Neural progenitor cell (in vitro differentiated cells): ENCODE measurements at regions not wholly inside any gene's neighbourhood (a gene's known extent, or its start where the extent isn't known, plus 50 kb on each side); places are given as distances from the start of the nearest gene placed in this dataset.

Source experiments
- DNase-seq: peaks from one replicate; pipeline ENCODE4 v3.0.0-alpha.2; 2016; ENCODE audit warnings: low spot score
- H2AFZ ChIP-seq: fragments of 200-600 bp; sonication (generic); replicated peaks from 2 replicates; pipeline ENCODE4 v1.6.1; 2016; ENCODE audit warnings: antibody characterized with exemption
- H3F3A ChIP-seq: fragments of 200-600 bp; sonication (generic); 2 replicates; pipeline ENCODE4 v1.6.1; 2016; ENCODE audit warnings: antibody characterized with exemption, low read depth
- H3K27ac ChIP-seq: fragments of 200-600 bp; sonication (generic); 2 replicates; pipeline ENCODE4 v1.5.1; 2016; ENCODE audit warnings: mild to moderate bottlenecking
- H3K27me3 ChIP-seq: fragments of 200-600 bp; sonication (generic); 2 replicates; pipeline ENCODE4 v1.6.1; 2016; ENCODE audit warnings: mild to moderate bottlenecking, moderate library complexity
- H3K36me3 ChIP-seq: fragments of 200-600 bp; sonication (generic); 2 replicates; pipeline ENCODE4 v1.5.1; 2016
- H3K4me1 ChIP-seq: fragments of 200-600 bp; sonication (generic); 2 replicates; pipeline ENCODE4 v1.6.1; 2016; ENCODE audit warnings: mixed run types
- H3K4me2 ChIP-seq: fragments of 200-600 bp; sonication (generic); 2 replicates; pipeline ENCODE4 v1.6.1; 2016
- H3K4me3 ChIP-seq: fragments of 200-600 bp; sonication (generic); 2 replicates; pipeline ENCODE4 v1.5.1; 2016
- H3K79me2 ChIP-seq: fragments of 200-600 bp; sonication (generic); 2 replicates; pipeline ENCODE4 v1.6.1; 2016; ENCODE audit warnings: low read depth
- H3K9ac ChIP-seq: fragments of 200-600 bp; sonication (generic); 2 replicates; pipeline ENCODE4 v1.6.1; 2016
- H3K9me3 ChIP-seq: fragments of 200-600 bp; sonication (generic); 2 replicates; pipeline ENCODE4 v1.5.1; 2016; ENCODE audit warnings: low read depth
- H4K20me1 ChIP-seq: fragments of 200-600 bp; sonication (generic); 2 replicates; pipeline ENCODE4 v1.6.1; 2016; ENCODE audit warnings: low read depth
- H3K27ac Mint-ChIP-seq: 3 replicates; pipeline ENCODE4 v1.8.0; 2021; ENCODE audit warnings: mixed read lengths
- H3K27me3 Mint-ChIP-seq: 2 replicates; pipeline ENCODE4 v1.8.0; 2022; ENCODE audit warnings: low read depth, mild to moderate bottlenecking, inconsistent platforms, moderate library complexity, mixed read lengths; ENCODE audit not compliant: insufficient read depth
- H3K36me3 Mint-ChIP-seq: 3 replicates; pipeline ENCODE4 v1.8.0; 2021; ENCODE audit warnings: mixed read lengths
- H3K4me1 Mint-ChIP-seq: 3 replicates; pipeline ENCODE4 v1.8.0; 2021; ENCODE audit warnings: mixed read lengths
- H3K4me3 Mint-ChIP-seq: 3 replicates; pipeline ENCODE4 v1.8.0; 2021; ENCODE audit warnings: mild to moderate bottlenecking, moderate library complexity, mixed read lengths
- H3K9me3 Mint-ChIP-seq: 3 replicates; pipeline ENCODE4 v1.8.0; 2020; ENCODE audit warnings: mixed read lengths
- EZH2 ChIP-seq: fragments of 200-600 bp; sonication (generic); IDR thresholded peaks from 2 replicates; pipeline ENCODE4 v1.6.1; 2017; ENCODE audit warnings: antibody characterized with exemption, mild to moderate bottlenecking, moderate library complexity
- EZH2phosphoT487 ChIP-seq: fragments of 200-600 bp; sonication (generic); IDR thresholded peaks from 2 replicates; pipeline ENCODE4 v1.6.1; 2017; ENCODE audit warnings: antibody characterized with exemption
- TF ChIP-seq, protein P1 (sequence below): fragments of 200-600 bp; sonication (generic); IDR thresholded peaks from 2 replicates; pipeline ENCODE4 v1.5.1; 2017; ENCODE audit warnings: antibody characterized with exemption, mild to moderate bottlenecking

DNA sequence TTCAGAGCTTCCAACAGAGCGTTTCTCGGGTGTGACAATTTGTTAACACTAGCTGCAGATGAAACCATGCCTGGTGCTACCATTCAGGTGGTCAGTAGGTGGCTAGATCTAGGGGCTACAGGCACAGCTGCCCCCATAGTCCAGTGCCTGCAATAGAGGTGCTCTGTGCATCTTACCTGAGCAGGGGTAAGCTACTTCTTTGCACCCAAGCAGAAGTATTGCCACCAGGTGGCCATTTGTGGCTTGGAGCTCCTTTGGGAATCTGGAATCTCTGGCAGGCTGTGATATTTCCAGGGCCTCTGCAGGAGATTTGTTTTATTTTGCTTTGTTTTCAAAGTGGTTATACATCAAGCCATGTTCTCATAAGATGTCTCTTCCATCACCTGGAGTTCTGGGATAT is 170.7 kb upstream of the PUDP start:
- H3K4me1 ChIP-seq: no peaks in the 10 kb centered on the region
- Mint-ChIP-seq H3K27ac (no peak overlapping the region), H3K9me3 (no peaks in the 10 kb centered on the region), H3K27me3 (peaks cover 7% of the 10 kb centered on the region), H3K36me3 (peaks cover 1% of the 10 kb centered on the region), H3K4me1 (peaks cover 10% of the 10 kb centered on the region), H3K4me3 (no peak overlapping the region)
- no peak for DNase-seq
- H3K9ac ChIP-seq: no peak overlapping the region
- no peak overlapping the region for H3K4me3 ChIP-seq
- no peaks in the 10 kb centered on the region for H3K9me3 ChIP-seq
- no peaks in the 10 kb centered on the region for H4K20me1 ChIP-seq
- H3K4me2 ChIP-seq: no peak overlapping the region
- no peaks in the 10 kb centered on the region for H3K36me3 ChIP-seq
- H2AFZ ChIP-seq: no peak overlapping the region
- TF ChIP-seq EZH2: no peak
- no peak for TF ChIP-seq EZH2phosphoT487
- TF ChIP-seq, protein P1, sequence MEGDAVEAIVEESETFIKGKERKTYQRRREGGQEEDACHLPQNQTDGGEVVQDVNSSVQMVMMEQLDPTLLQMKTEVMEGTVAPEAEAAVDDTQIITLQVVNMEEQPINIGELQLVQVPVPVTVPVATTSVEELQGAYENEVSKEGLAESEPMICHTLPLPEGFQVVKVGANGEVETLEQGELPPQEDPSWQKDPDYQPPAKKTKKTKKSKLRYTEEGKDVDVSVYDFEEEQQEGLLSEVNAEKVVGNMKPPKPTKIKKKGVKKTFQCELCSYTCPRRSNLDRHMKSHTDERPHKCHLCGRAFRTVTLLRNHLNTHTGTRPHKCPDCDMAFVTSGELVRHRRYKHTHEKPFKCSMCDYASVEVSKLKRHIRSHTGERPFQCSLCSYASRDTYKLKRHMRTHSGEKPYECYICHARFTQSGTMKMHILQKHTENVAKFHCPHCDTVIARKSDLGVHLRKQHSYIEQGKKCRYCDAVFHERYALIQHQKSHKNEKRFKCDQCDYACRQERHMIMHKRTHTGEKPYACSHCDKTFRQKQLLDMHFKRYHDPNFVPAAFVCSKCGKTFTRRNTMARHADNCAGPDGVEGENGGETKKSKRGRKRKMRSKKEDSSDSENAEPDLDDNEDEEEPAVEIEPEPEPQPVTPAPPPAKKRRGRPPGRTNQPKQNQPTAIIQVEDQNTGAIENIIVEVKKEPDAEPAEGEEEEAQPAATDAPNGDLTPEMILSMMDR: no peak
- H3K27me3 ChIP-seq: no peaks in the 10 kb centered on the region
- no peaks in the 10 kb centered on the region for H3K79me2 ChIP-seq
- no peak overlapping the region for H3K27ac ChIP-seq
- no peaks in the 10 kb centered on the region for H3F3A ChIP-seq

DNA sequence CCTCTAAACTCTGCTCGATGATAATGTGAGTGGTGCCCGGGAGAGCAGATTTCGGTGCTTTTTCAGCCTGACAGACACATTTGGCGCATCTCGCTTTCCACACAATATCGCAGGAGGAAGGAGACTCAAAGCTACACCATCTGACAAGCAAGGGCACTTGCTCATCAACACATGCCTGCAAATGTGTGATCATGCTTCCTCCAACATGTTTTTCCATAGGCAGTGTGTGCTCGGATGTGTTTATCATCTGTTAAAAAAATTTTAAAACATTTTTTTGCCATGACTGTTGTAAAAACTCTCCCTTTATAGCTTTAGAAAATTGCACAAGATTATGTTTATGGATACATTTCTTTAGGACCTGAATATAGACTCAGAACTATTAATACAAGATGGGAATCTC is 170.3 kb upstream of the PUDP start:
- no peaks in the 10 kb centered on the region for H3K27me3 ChIP-seq
- H3K4me1 ChIP-seq: no peaks in the 10 kb centered on the region
- no peaks in the 10 kb centered on the region for H3K36me3 ChIP-seq
- H3K9me3 ChIP-seq: no peaks in the 10 kb centered on the region
- H3K4me1 Mint-ChIP-seq: peaks cover 10% of the 10 kb centered on the region
- no peak overlapping the region for H3K27ac ChIP-seq
- TF ChIP-seq, protein P1: no peak
- no peak for TF ChIP-seq EZH2phosphoT487
- no peak for TF ChIP-seq EZH2
- H4K20me1 ChIP-seq: no peaks in the 10 kb centered on the region
- H3K9me3 Mint-ChIP-seq: no peaks in the 10 kb centered on the region
- H3K27ac Mint-ChIP-seq: no peak overlapping the region
- no peak overlapping the region for H3K4me3 Mint-ChIP-seq
- H2AFZ ChIP-seq: no peak overlapping the region
- H3K4me2 ChIP-seq: no peak overlapping the region
- peaks cover 1% of the 10 kb centered on the region for H3K36me3 Mint-ChIP-seq
- no peak overlapping the region for H3K4me3 ChIP-seq
- no peaks in the 10 kb centered on the region for H3K79me2 ChIP-seq
- no peaks in the 10 kb centered on the region for H3F3A ChIP-seq
- H3K27me3 Mint-ChIP-seq: peaks cover 7% of the 10 kb centered on the region
- no peak overlapping the region for H3K9ac ChIP-seq
- no peak for DNase-seq

DNA sequence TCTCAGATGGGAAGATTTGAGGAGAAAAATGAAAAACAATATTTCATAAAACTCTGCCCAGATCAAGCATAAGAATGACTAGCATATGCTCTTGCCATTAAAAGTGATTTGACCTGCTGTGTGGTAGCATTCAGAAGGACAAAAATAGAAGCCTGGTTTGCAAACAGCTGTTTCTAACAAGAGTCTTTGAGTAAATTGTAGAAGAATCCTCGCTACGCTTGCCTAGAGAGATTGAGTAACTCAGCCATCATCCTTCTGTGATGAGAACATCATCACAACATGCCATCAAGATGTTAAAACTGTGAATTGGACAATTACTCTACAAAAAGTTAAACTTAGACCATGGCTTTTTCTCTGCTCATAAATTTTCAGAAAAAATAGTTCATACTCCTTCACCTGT is 168.9 kb upstream of the PUDP start:
- TF ChIP-seq EZH2: no peak
- TF ChIP-seq EZH2phosphoT487: no peak
- TF ChIP-seq, protein P1: no peak
- no peaks in the 10 kb centered on the region for H3K79me2 ChIP-seq
- H3K27ac ChIP-seq: no peak overlapping the region
- Mint-ChIP-seq H3K4me3 (no peak overlapping the region), H3K27me3 (peaks cover 7% of the 10 kb centered on the region), H3K27ac (no peak overlapping the region), H3K9me3 (no peaks in the 10 kb centered on the region), H3K4me1 (peaks cover 6% of the 10 kb centered on the region), H3K36me3 (peaks cover 1% of the 10 kb centered on the region)
- no peaks in the 10 kb centered on the region for H3K36me3 ChIP-seq
- H2AFZ ChIP-seq: no peak overlapping the region
- no peak overlapping the region for H3K4me2 ChIP-seq
- no peak overlapping the region for H3K9ac ChIP-seq
- H4K20me1 ChIP-seq: no peaks in the 10 kb centered on the region
- H3K4me1 ChIP-seq: no peaks in the 10 kb centered on the region
- no peak overlapping the region for H3K4me3 ChIP-seq
- H3F3A ChIP-seq: no peaks in the 10 kb centered on the region
- H3K9me3 ChIP-seq: no peaks in the 10 kb centered on the region
- no peaks in the 10 kb centered on the region for H3K27me3 ChIP-seq
- DNase-seq: no peak
